Epidermal melanocyte (primary cell): ENCODE measurements at regions not wholly inside any gene's neighbourhood (a gene's known extent, or its start where the extent isn't known, plus 50 kb on each side); places are given as distances from the start of the nearest gene placed in this dataset.

ENCODE experiments used
- DNase-seq: peaks from one replicate; pipeline ENCODE4 v3.0.0; 2011; ENCODE audit warnings: low spot score; ENCODE audit not compliant: insufficient read length

DNA sequence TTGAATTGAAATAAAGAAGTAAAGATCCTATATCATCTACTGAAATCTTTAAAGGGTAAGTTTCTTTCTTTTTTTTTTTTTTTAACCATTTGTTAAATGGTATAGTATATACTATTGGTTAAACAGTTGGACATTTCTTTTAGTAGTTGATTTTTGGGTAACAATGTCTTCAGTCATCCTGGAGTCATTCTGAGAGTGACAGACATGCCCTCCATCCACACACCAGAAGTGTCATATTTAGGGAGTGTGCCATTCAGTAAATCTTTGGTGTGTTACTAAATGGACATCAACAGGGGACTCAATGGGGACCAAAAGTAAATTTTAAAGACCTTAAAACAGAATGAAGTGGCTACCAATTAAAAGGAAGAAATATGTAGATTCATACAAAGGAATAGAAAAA, 50.8 kb upstream of the SLC39A10 start:
- no peak for DNase-seq

GRCh38 chr2:195604706-195605105, 52.3 kb upstream of the SLC39A10 start:
- DNase-seq: no peak

DNA sequence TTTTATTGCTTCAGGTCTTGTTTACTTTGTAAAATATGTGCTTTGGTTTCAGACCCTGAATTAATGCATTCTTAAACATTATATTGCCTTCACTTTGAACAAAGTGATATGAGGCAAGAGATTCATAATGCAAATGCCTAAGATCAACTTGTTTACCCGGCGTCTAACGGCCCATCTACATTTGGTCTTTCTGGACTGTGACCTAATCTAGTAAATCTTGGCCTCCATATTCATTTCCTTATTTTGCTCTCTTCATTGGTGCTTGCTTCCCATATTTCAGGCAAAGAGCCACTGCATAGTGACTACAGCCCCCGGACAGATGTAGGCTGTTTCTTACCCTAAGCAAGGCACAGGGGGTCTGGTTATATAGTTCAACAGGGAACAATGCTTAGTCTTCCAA, 53.0 kb upstream of the SLC39A10 start:
- DNase-seq: no peak

- DNase-seq: no peak
Observed at GRCh38 chr2:195603408-195603807, 53.6 kb upstream of the SLC39A10 start.

DNA sequence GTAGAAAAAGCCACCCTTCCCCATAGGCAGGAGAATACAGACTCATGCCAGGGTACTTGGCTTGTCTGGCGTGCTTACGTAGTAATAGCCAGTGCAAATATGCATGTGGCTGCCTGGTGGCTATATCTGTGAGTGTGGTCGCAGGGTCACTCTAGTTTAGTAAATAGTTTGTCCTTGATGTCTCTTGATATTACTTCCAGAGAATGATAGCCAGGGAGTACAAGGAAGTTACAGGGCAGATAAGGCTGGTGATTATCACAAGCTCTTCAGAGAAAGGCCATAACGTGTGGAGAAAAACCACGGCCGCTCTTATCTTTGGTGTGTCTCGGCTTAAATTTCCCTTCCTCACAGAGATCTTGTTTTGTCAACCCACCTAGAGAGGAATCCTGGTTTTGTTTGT, 54.3 kb upstream of the SLC39A10 start:
- no peak for DNase-seq

DNA sequence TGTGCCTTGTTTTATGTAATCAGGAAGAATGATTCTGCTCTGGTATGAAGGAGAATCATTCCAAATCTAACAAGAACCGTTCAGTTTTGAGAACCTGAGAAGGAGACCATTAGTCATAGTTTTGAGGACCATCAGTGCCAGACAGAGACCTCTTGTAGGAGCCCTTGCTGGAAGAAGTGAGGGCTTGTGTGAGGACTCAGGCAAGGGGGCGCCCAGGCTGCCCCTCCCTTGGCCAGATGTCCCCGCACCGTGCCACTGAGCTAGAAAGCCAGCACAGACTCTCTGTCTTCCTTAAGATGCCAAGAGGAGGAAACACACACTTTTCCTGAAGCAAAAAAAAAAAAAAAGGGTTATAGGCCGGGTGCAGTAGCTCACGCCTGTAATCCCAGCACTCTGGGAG, 55.7 kb upstream of the SLC39A10 start:
- no peak for DNase-seq

DNA sequence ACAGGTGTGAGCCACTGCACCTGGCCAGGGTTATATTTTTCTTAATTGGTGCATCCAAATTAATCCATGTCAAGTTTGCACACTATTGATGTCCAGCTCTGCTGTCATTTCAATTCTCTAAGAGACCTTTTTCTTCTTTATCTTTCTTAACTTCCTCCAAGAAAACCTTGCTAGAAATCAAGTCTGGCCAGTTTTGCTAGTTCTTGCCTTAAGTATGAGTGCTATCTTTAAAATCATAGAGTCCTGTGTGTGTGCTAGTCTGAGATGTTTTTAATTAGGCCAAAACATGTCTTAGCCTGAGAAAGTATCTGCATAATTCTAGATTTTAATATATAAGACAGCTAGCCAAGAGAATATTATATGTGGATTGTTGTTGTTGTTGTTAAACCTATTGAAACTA, 56.2 kb upstream of the SLC39A10 start:
- no peak for DNase-seq

- no peak for DNase-seq
Observed at GRCh38 chr2:195596840-195597239, 60.2 kb upstream of the SLC39A10 start.

GRCh38 chr2:195595825-195596224, 61.2 kb upstream of the SLC39A10 start:
- DNase-seq: no peak

DNA sequence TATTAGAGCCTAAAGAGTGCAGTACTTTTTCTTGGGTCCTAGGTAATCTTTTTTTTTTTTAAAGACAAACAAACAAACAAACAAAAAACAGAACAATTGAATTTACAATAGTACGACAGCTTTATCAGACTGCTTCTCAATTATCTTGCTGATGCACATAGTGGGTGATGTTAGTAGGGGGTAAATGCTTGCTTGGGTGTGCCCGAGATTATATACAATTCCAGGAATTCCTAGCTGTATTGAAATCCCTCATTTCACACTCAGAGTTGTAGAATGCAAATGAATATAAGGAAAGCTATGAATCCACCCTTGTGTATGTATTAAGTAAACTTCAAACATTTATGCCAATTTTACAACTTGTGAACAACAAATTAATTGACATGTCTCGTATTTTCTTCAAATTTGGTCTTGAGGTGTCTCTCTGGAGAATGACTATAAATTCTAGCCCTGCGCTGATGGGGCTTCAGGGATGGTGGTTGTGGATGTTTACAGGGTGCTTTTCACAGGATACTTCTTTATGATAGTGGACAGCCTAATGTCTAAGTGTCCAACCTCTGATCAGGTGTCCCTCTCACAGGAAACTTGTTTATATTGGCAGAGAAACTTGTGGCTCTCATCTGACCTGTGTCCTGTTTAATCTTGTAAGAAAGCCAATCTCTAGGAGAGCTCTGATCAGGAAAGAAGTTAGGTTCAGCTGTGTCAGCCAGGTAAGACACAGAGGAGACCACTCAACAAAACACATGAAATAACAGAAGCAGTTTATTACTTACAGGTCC, 61.9 kb upstream of the SLC39A10 start:
- no peak for DNase-seq

DNA sequence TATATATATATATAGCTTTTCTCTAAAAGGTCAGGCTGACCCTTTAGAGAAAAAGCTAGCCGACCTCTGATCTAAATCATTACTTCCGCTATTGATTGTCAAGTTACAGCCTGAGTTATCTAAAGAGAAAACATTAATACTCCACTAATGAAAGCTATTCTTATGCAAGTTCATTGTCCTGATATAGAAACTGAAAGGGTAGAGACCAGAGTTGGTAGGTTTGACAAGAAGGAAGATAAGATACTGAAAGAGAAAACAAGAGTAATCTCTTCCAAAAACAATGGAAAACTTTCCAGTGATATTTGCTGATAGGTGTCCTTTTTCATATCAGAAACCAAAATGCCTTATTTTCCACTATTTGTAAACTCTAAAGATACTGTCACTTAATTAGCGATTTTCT, 62.8 kb upstream of the SLC39A10 start:
- no peak for DNase-seq

DNA sequence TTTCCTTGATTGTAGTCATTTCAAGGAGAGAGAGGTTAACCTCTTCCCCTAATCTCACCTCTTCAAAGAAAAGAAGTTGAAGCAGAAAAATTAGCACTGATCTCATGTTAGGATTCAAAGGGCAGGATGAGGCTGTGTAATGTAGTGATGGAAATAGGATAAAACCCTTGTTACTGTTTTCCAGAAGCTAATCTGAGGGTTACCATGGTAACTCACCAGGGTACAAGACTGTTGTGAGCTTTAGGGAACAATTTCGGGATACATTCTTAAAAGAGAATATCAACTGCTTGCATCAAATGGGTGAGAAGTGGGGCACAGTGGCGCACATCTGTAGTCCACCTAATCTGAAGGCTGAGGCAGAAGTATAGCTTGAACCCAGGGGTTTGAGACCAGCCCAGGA, 64.9 kb upstream of the SLC39A10 start:
- no peak for DNase-seq

- no peak for DNase-seq
Observed at GRCh38 chr2:195590861-195591205, 66.2 kb upstream of the SLC39A10 start.

GRCh38 chr2:195590199-195590860, 66.7 kb upstream of the SLC39A10 start:
- no peak for DNase-seq

- no peak for DNase-seq
Observed at GRCh38 chr2:195587966-195588365, 69.1 kb upstream of the SLC39A10 start.

DNA sequence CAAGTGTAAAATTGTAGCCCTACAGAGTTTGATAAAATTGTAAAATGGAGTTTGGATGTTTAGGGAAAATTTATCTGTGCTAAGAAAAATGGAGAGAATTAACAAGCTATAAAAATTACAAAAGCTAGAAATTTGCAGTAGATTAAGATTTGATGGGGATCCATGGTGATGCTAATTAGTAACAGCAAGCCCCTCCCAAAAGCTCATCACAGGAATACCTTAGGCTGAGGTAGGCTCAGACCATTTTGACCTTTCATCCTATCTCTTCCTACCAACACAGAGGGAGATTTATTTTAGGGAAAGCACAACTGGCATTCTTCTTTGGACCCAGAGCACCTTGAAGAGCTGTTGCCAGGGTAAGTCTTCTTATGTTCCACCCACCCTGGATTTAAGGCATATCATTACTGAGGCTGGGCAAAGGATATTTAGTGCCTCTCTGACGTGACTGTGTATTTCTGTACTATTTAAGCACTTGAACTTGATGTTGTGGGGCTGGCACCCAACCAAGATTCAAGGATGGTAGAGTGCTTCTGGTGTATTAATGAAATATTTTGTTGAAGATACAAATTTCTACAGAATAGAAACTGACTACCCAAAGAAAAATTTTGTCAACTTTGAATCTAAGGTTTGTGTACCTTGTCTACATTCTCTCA, 70.8 kb upstream of the SLC39A10 start:
- DNase-seq: no peak

DNA sequence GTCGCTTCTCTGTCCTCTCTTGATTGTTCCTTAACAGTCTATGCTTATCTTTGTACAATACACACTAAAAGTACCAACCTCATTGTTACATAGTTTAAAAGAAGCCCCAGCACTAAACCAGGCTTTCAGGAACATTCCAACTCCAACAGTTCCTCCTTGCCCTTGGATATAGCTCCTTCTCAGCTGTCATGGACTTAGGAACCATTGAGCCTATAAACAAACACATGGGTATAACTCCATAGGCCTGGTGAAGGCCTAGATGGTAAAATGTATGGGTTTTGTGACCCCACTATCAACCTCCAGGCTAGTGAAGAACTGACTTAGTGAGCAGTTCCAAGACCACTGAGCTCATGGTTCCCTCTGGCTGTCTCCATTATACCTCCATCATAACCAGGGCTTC, 74.8 kb upstream of the SLC39A10 start:
- DNase-seq: no peak

- DNase-seq: no peak
Observed at GRCh38 chr2:195579776-195580555, 77.1 kb upstream of the SLC39A10 start.

DNA sequence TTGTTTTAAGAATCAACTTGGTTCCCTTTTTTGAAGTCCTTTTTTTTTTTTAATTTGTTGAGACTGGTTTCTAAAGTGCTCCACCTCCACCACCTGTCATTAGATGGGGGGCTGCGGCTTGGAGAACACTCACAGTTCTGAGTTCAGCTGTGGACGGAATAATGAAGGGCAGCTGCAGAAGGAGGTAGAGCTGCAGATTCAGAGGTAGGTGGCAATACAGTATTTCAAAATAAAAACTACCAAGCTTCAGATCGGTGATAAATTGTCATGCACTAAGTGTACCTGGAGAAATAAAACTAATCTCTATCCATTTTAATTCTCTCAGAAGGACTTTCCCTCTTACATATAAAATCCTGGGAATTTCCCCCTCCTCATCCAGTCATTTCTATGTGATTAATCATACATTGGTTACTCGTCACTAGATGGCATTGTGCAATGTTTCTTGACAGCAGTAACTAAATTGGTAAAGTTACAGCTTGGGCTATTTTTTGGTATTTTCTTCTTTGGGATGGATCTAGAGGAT, 81.1 kb upstream of the SLC39A10 start:
- DNase-seq: peak; percentile 45

- DNase-seq: no peak
Observed at GRCh38 chr2:195575016-195575415, 82.0 kb upstream of the SLC39A10 start.

DNA sequence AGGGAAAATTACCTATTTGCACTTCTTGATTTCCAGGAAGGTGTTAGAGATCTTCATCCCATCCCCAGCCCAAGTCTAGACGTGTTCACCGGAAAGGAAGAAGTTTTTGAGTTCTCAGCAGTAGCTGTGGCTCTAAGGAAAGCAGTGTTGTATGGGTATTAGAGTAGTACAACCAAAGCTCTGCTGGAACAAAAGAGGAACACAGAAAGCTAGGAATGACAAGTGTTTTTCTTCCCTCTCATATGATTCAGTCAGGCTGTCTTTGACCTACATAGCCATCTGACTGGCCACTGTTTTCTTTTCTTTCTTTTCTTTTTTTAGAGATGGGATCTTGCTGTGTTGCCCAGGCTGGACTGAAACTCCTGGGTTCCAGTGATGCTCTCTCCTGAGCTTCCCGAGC, 82.7 kb upstream of the SLC39A10 start:
- no peak for DNase-seq
